ENCODE measurements at regions not wholly inside any gene's neighbourhood (a gene's known extent, or its start where the extent isn't known, plus 50 kb on each side); places are given as distances from the start of the nearest gene placed in this dataset.

DNA sequence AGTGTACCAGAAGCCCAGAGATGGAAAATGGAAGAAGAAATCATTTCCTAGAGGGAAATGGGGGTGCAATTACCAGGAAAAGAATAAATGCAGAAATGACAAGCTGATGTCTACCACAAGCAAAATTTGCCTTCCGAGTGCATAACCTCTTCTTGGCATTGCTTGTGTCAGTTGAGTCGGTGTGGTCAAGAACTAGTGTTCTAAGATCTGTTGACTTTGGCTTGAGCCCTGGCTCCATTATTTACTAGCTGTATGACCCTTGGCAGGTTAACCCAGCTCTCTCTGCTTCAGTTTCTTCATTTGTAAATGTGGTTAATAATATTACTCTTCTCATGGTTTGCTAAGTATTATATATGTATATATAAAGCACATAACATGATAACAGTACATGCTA lies 273.0 kb upstream of the IRX5 start:
- Histone ChIP-seq H3K4me2 (ENCODE audit: low read depth, low read length, poor library complexity, severe bottlenecking) (no peak overlapping the region), H3K27ac (ENCODE audit: low read length) (no peak overlapping the region), H3K9ac (ENCODE audit: low read length) (no peak overlapping the region), H3K4me1 (ENCODE audit: low read length) (no peaks in the 10 kb centered on the region), H2AFZ (ENCODE audit: low read length) (0 out of 2 replicates have a peak overlapping the region, but pooled peaks have one; percentile 57), H4K20me1 (ENCODE audit: insufficient read depth, low read depth, low read length) (no peaks in the 10 kb centered on the region), H3K36me3 (ENCODE audit: insufficient read depth, low read length) (no peaks in the 10 kb centered on the region), H3K9me3 (ENCODE audit: low read length) (no peaks in the 10 kb centered on the region; the same call in 1 of the 2 replicates), H3K27me3 (ENCODE audit: low read length) (peaks cover 4% of the 10 kb centered on the region; the same call in 1 of the 2 replicates), H3K9me2 (replicated peaks; ENCODE audit: insufficient read depth, low read length) (no peaks in the 10 kb centered on the region), H3K4me3 (ENCODE audit: low read length) (no peak overlapping the region), H3K79me2 (ENCODE audit: low read length) (no peaks in the 10 kb centered on the region)
- no peak for DNase-seq

DNA sequence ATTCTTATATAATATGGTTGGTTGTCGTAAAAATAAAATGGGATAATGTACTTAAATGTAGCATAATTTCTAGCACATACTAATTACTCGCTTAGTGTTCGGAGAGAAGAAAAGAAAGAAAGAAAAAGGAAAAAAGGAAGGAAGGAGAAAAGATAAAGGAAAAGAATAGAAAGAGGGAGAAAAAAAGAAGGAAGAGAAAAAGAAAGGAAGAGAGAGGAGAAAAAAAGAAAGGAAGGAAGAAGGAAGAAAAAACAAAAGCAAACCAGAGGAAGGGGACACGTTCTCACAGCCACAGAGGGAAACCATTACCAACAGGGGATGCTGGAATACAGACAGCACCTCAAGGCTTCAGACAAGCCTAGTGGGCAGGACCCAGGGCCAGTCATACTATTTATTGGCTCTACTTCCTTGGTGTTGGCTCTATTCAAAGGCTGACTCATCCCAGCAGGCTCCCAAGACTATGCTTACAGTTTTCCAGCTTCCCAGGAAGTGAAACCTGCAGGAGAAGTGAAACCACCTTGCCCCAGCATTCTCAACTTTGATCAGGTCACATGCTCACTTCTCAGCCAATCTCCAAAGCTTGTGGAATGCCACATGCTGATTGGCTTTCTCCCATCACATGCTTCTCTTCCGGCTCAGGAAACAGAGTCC lies 273.5 kb upstream of the IRX5 start:
- Histone ChIP-seq H3K27ac (ENCODE audit: low read length) (no peak overlapping the region), H3K4me2 (ENCODE audit: low read depth, low read length, poor library complexity, severe bottlenecking) (no peak overlapping the region)
- DNase-seq = no peak

DNA sequence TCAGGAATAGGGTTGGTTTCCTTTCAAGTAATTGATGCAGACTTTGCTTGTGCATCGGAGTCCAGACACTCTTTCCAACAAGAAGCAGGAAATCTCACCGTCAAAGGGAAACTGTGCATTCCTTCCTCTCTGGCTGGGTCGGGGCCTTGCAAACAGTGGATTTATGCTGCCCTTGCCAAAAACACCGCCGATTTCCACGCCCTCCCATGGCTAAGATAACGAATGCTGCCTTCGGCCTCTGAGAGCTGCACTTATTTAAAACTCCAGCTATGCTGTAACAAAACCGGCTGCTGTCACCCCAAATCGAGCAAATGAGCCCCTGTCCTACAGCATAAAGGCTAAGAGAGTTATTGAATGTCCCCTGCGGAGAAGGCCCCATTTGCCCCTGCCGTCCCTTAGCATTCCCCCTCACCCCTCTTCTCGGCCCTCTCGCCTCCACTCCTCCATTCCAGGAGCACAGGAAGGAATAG lies 275.5 kb upstream of the IRX5 start:
- Histone ChIP-seq H3K4me3 (ENCODE audit: low read length) (no peak overlapping the region), H3K4me2 (ENCODE audit: low read depth, low read length, poor library complexity, severe bottlenecking) (no peak overlapping the region), H3K4me1 (ENCODE audit: low read length) (no peaks in the 10 kb centered on the region), H2AFZ (ENCODE audit: low read length) (no peak overlapping the region), H3K27me3 (ENCODE audit: low read length) (peaks cover 4% of the 10 kb centered on the region; the same call in 1 of the 2 replicates), H3K27ac (ENCODE audit: low read length) (no peak overlapping the region), H3K36me3 (ENCODE audit: insufficient read depth, low read length) (no peaks in the 10 kb centered on the region), H3K9me2 (replicated peaks; ENCODE audit: insufficient read depth, low read length) (no peaks in the 10 kb centered on the region), H3K9me3 (ENCODE audit: low read length) (no peaks in the 10 kb centered on the region; the same call in 1 of the 2 replicates), H4K20me1 (ENCODE audit: insufficient read depth, low read depth, low read length) (no peaks in the 10 kb centered on the region), H3K79me2 (ENCODE audit: low read length) (no peaks in the 10 kb centered on the region), H3K9ac (ENCODE audit: low read length) (no peak overlapping the region)
- DNase-seq = no peak

More for the DNA sequence above, 273.5 kb upstream of the IRX5 start:
- Histone ChIP-seq H3K79me2 (ENCODE audit: low read length) (no peaks in the 10 kb centered on the region), H3K9me3 (ENCODE audit: low read length) (no peaks in the 10 kb centered on the region; the same call in 1 of the 2 replicates), H3K9ac (ENCODE audit: low read length) (no peak overlapping the region), H3K4me1 (ENCODE audit: low read length) (no peaks in the 10 kb centered on the region), H4K20me1 (ENCODE audit: insufficient read depth, low read depth, low read length) (no peaks in the 10 kb centered on the region), H3K27me3 (ENCODE audit: low read length) (peaks cover 4% of the 10 kb centered on the region; the same call in 1 of the 2 replicates), H2AFZ (ENCODE audit: low read length) (0 out of 2 replicates have a peak overlapping the region, but pooled peaks have one; percentile 57), H3K4me3 (ENCODE audit: low read length) (no peak overlapping the region), H3K36me3 (ENCODE audit: insufficient read depth, low read length) (no peaks in the 10 kb centered on the region), H3K9me2 (replicated peaks; ENCODE audit: insufficient read depth, low read length) (no peaks in the 10 kb centered on the region)

- peaks cover 4% of the 10 kb centered on the region; the same call in 1 of the 2 replicates for H3K27me3 ChIP-seq (ENCODE audit: low read length)
- no peaks in the 10 kb centered on the region for H3K79me2 ChIP-seq (ENCODE audit: low read length)
- DNase-seq = no peak
- H3K36me3 ChIP-seq (ENCODE audit: insufficient read depth, low read length) = no peaks in the 10 kb centered on the region
- H3K9me2 ChIP-seq (replicated peaks; ENCODE audit: insufficient read depth, low read length) = no peaks in the 10 kb centered on the region
- no peak overlapping the region for H3K4me3 ChIP-seq (ENCODE audit: low read length)
- no peak overlapping the region for H3K9ac ChIP-seq (ENCODE audit: low read length)
- H3K9me3 ChIP-seq (ENCODE audit: low read length) = no peaks in the 10 kb centered on the region; the same call in 1 of the 2 replicates
- no peak overlapping the region for H3K27ac ChIP-seq (ENCODE audit: low read length)
- no peak overlapping the region for H3K4me2 ChIP-seq (ENCODE audit: low read depth, low read length, poor library complexity, severe bottlenecking)
- H2AFZ ChIP-seq (ENCODE audit: low read length) = no peak overlapping the region
- no peaks in the 10 kb centered on the region for H3K4me1 ChIP-seq (ENCODE audit: low read length)
- no peaks in the 10 kb centered on the region for H4K20me1 ChIP-seq (ENCODE audit: insufficient read depth, low read depth, low read length)
These were observed 276.2 kb upstream of the IRX5 start for GRCh38 chr16:54654429-54654828.

- Histone ChIP-seq H3K4me3 (ENCODE audit: low read length) (no peak overlapping the region), H3K27me3 (ENCODE audit: low read length) (peaks cover 4% of the 10 kb centered on the region; the same call in 1 of the 2 replicates), H3K27ac (ENCODE audit: low read length) (no peak overlapping the region), H3K9me3 (ENCODE audit: low read length) (no peaks in the 10 kb centered on the region; the same call in 1 of the 2 replicates), H3K79me2 (ENCODE audit: low read length) (no peaks in the 10 kb centered on the region), H3K4me1 (ENCODE audit: low read length) (no peaks in the 10 kb centered on the region), H3K4me2 (ENCODE audit: low read depth, low read length, poor library complexity, severe bottlenecking) (no peak overlapping the region), H3K9me2 (replicated peaks; ENCODE audit: insufficient read depth, low read length) (no peaks in the 10 kb centered on the region), H4K20me1 (ENCODE audit: insufficient read depth, low read depth, low read length) (no peaks in the 10 kb centered on the region), H2AFZ (ENCODE audit: low read length) (no peak overlapping the region), H3K36me3 (ENCODE audit: insufficient read depth, low read length) (no peaks in the 10 kb centered on the region), H3K9ac (ENCODE audit: low read length) (no peak overlapping the region)
- DNase-seq = no peak
These were observed 278.4 kb upstream of the IRX5 start for GRCh38 chr16:54652201-54652770.

- Histone ChIP-seq H3K79me2 (ENCODE audit: low read length) (no peaks in the 10 kb centered on the region), H3K4me2 (ENCODE audit: low read depth, low read length, poor library complexity, severe bottlenecking) (no peak overlapping the region), H3K4me1 (ENCODE audit: low read length) (no peaks in the 10 kb centered on the region), H3K36me3 (ENCODE audit: insufficient read depth, low read length) (no peaks in the 10 kb centered on the region), H4K20me1 (ENCODE audit: insufficient read depth, low read depth, low read length) (no peaks in the 10 kb centered on the region), H3K9ac (ENCODE audit: low read length) (no peak overlapping the region), H3K9me3 (ENCODE audit: low read length) (no peaks in the 10 kb centered on the region), H3K9me2 (replicated peaks; ENCODE audit: insufficient read depth, low read length) (no peaks in the 10 kb centered on the region), H3K4me3 (ENCODE audit: low read length) (no peak overlapping the region), H3K27me3 (ENCODE audit: low read length) (peaks cover under 1% of the 10 kb centered on the region; the same call in 1 of the 2 replicates), H3K27ac (ENCODE audit: low read length) (no peak overlapping the region), H2AFZ (ENCODE audit: low read length) (no peak overlapping the region)
- DNase-seq = no peak
These were observed 279.0 kb upstream of the IRX5 start for GRCh38 chr16:54651440-54652195.

GRCh38 chr16:54649876-54650275 lies 280.8 kb upstream of the IRX5 start:
- H3K4me2 ChIP-seq (ENCODE audit: low read depth, low read length, poor library complexity, severe bottlenecking) = no peak overlapping the region
- no peak overlapping the region for H3K4me3 ChIP-seq (ENCODE audit: low read length)
- H3K27me3 ChIP-seq (ENCODE audit: low read length) = no peaks in the 10 kb centered on the region
- H3K9me3 ChIP-seq (ENCODE audit: low read length) = no peaks in the 10 kb centered on the region
- DNase-seq = no peak
- H3K36me3 ChIP-seq (ENCODE audit: insufficient read depth, low read length) = no peaks in the 10 kb centered on the region
- H4K20me1 ChIP-seq (ENCODE audit: insufficient read depth, low read depth, low read length) = no peaks in the 10 kb centered on the region
- no peak overlapping the region for H3K27ac ChIP-seq (ENCODE audit: low read length)
- no peaks in the 10 kb centered on the region for H3K4me1 ChIP-seq (ENCODE audit: low read length)
- no peak overlapping the region for H3K9ac ChIP-seq (ENCODE audit: low read length)
- no peak overlapping the region for H2AFZ ChIP-seq (ENCODE audit: low read length)
- no peaks in the 10 kb centered on the region for H3K9me2 ChIP-seq (replicated peaks; ENCODE audit: insufficient read depth, low read length)
- no peaks in the 10 kb centered on the region for H3K79me2 ChIP-seq (ENCODE audit: low read length)

DNA sequence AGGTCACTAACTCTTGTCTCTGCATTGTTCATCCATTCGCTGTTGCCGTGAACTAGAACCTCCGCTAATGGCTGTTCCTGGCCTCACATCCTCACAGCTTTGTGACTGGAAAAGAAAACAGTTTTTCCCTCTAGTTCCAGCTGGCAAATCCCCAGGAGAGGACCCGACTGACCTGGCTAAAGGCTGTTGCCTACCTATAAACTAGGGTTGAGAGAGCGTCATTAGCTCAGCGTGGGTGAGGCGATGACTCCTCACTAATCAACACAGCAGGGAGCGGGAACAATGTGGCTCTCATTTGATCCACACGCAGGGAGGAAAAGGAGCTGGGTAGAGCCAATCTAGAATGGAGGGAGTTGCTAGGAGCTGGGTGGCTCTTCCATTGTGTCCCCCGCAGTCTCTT lies 282.1 kb upstream of the IRX5 start:
- DNase-seq = no peak
- Histone ChIP-seq H2AFZ (ENCODE audit: low read length) (no peak overlapping the region), H3K4me3 (ENCODE audit: low read length) (no peak overlapping the region), H3K4me1 (ENCODE audit: low read length) (no peaks in the 10 kb centered on the region), H3K9me2 (replicated peaks; ENCODE audit: insufficient read depth, low read length) (no peaks in the 10 kb centered on the region), H4K20me1 (ENCODE audit: insufficient read depth, low read depth, low read length) (no peaks in the 10 kb centered on the region), H3K9ac (ENCODE audit: low read length) (no peak overlapping the region), H3K36me3 (ENCODE audit: insufficient read depth, low read length) (no peaks in the 10 kb centered on the region), H3K27ac (ENCODE audit: low read length) (no peak overlapping the region), H3K27me3 (ENCODE audit: low read length) (no peaks in the 10 kb centered on the region), H3K79me2 (ENCODE audit: low read length) (no peaks in the 10 kb centered on the region), H3K4me2 (ENCODE audit: low read depth, low read length, poor library complexity, severe bottlenecking) (no peak overlapping the region), H3K9me3 (ENCODE audit: low read length) (no peaks in the 10 kb centered on the region)

All from Karpas-422 (cell line).